ENCODE measurements at regions not wholly inside any gene's neighbourhood (a gene's known extent, or its start where the extent isn't known, plus 50 kb on each side); places are given as distances from the start of the nearest gene placed in this dataset.

DNA sequence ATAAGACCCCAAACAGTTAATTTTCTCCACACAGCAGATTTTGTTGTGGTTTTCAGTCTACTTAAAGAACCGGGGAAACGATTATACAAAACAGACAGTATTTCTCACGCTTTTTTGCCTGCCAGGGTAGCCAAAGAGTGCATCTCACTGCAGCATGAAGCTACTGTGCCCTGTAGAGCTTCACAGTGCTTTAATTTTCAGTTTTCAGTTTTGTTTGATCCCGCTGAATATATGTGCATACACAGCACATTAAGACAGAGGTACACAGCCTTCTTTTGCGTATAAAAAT lies 215.0 kb downstream of the TEX29 start:
- no peak overlapping the region for H3K27ac ChIP-seq (ENCODE audit: low read depth, low read length, poor library complexity, severe bottlenecking)
- intact Hi-C loops (cut with micrococcal nuclease; ENCODE audit: unreplicated experiment), result no loop called here
- no peak for DNase-seq (ENCODE audit: low spot score)
- ChIA-PET CTCF (no interaction called here), POLR2A (ENCODE audit: low non-redundant PET) (no interaction called here)
- no peak overlapping the region for H3K4me3 ChIP-seq (ENCODE audit: low read depth, low read length, poor library complexity, severe bottlenecking)
- no TSS peak for BruUV-seq (replicated peaks)
- TF ChIP-seq EZH2 (IDR thresholded peaks at IDR 0.05; ENCODE audit: borderline replicate concordance, low read depth, low read length, poor library complexity, severe bottlenecking), result no peak
- H3K36me3 ChIP-seq (ENCODE audit: insufficient read depth, low read length, poor library complexity, severe bottlenecking), result no peaks in the 10 kb centered on the region
- peaks cover 88% of the 10 kb centered on the region for H3K27me3 ChIP-seq (replicated peaks; ENCODE audit: insufficient read depth, low read depth, low read length, poor library complexity)
- peaks cover 3% of the 10 kb centered on the region for H3K4me1 ChIP-seq (ENCODE audit: insufficient read depth, low read length, poor library complexity, severe bottlenecking)
- H3K9me3 ChIP-seq (ENCODE audit: low read depth, low read length, poor library complexity, severe bottlenecking), result no peaks in the 10 kb centered on the region

DNA sequence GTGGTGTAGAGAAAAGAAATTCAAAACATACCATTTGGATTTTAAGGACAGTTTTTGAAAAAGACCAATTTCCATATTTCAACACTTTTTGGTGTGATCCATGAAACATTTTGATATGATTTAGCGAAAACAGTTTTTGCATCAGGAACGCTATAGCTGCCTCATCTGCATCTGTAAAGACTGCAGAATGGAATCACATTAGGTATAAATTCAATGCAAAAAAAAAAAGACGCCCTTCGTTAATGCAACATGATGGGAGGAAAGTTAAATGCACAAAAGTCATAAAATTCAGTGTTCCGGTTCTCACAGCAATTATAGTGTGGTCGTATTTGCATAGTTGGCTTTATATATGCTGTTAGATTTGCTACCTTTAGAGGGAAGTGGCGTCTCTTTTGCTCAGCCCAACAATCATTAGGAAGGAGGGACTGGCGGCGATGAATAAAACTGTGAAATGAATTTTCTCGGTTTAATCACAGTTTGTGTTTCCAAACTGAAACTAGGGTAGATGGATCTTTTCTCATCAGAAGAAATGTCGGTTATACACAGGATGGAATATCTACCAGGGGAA lies 215.7 kb downstream of the TEX29 start:
- intact Hi-C loops (cut with micrococcal nuclease; ENCODE audit: unreplicated experiment), result no loop called here
- peak; percentile 79 for TF ChIP-seq EZH2 (IDR thresholded peaks at IDR 0.05; ENCODE audit: borderline replicate concordance, low read depth, low read length, poor library complexity, severe bottlenecking)
- TF ChIP-seq, protein P1, sequence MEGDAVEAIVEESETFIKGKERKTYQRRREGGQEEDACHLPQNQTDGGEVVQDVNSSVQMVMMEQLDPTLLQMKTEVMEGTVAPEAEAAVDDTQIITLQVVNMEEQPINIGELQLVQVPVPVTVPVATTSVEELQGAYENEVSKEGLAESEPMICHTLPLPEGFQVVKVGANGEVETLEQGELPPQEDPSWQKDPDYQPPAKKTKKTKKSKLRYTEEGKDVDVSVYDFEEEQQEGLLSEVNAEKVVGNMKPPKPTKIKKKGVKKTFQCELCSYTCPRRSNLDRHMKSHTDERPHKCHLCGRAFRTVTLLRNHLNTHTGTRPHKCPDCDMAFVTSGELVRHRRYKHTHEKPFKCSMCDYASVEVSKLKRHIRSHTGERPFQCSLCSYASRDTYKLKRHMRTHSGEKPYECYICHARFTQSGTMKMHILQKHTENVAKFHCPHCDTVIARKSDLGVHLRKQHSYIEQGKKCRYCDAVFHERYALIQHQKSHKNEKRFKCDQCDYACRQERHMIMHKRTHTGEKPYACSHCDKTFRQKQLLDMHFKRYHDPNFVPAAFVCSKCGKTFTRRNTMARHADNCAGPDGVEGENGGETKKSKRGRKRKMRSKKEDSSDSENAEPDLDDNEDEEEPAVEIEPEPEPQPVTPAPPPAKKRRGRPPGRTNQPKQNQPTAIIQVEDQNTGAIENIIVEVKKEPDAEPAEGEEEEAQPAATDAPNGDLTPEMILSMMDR (conservative IDR thresholded peaks at IDR 0.05; ENCODE audit: low read depth, low read length), result no peak
- Histone ChIP-seq H3K27ac (ENCODE audit: low read depth, low read length, poor library complexity, severe bottlenecking) (no peak overlapping the region), H3K9me3 (ENCODE audit: low read depth, low read length, poor library complexity, severe bottlenecking) (no peaks in the 10 kb centered on the region), H3K36me3 (ENCODE audit: insufficient read depth, low read length, poor library complexity, severe bottlenecking) (no peaks in the 10 kb centered on the region), H3K4me3 (ENCODE audit: low read depth, low read length, poor library complexity, severe bottlenecking) (no peak overlapping the region), H3K4me1 (ENCODE audit: insufficient read depth, low read length, poor library complexity, severe bottlenecking) (peaks cover 3% of the 10 kb centered on the region), H3K27me3 (replicated peaks; ENCODE audit: insufficient read depth, low read depth, low read length, poor library complexity) (peaks cover 84% of the 10 kb centered on the region)
- ChIA-PET POLR2A (ENCODE audit: low non-redundant PET) (no interaction called here), CTCF (interaction anchor here (0.6 kb wide), 1 partner anchor 906 kb away, joined by 8 read pairs; no protein-coding TSS in a partner anchor)
- no TSS peak for BruUV-seq (replicated peaks)
- DNase-seq (ENCODE audit: low spot score), result peak; percentile 14

DNA sequence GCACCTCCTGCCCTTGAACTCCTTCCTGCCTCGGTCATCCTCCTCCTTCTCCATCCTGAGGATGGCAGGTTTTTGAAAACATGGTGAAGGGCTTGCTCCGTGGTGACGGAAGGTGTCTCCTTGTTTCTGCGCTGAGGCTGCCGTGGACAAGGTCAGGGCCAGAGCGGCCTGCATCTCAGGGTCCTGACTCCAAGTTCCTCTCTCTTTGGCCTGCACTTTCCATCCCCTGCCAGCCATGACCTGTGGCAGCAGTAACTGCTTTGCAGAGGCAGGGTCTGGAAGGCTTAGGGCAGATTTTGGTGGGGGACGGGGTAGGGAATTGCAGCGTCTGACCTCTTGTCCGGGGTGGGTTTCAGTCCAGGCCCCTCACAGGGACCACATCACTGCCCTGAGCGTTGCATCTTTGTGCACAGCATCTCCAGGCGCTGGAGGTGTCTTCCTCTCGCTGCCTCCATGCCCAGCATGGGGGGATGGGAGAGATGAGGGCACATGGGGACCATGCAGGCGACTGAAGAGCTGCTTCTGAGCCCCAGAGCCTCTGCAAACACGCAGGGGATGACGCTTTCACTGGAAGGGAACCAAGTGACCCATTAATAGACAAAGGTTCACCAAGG lies 216.8 kb downstream of the TEX29 start:
- Histone ChIP-seq H3K9me3 (ENCODE audit: low read depth, low read length, poor library complexity, severe bottlenecking) (no peaks in the 10 kb centered on the region), H3K36me3 (ENCODE audit: insufficient read depth, low read length, poor library complexity, severe bottlenecking) (no peaks in the 10 kb centered on the region), H3K4me3 (ENCODE audit: low read depth, low read length, poor library complexity, severe bottlenecking) (no peak overlapping the region), H3K27ac (ENCODE audit: low read depth, low read length, poor library complexity, severe bottlenecking) (no peak overlapping the region), H3K27me3 (replicated peaks; ENCODE audit: insufficient read depth, low read depth, low read length, poor library complexity) (peaks cover 73% of the 10 kb centered on the region), H3K4me1 (ENCODE audit: insufficient read depth, low read length, poor library complexity, severe bottlenecking) (peaks cover 3% of the 10 kb centered on the region)
- no peak for TF ChIP-seq EZH2 (IDR thresholded peaks at IDR 0.05; ENCODE audit: borderline replicate concordance, low read depth, low read length, poor library complexity, severe bottlenecking)
- TF ChIP-seq, protein P1 (conservative IDR thresholded peaks at IDR 0.05; ENCODE audit: low read depth, low read length), result no peak
- no peak for DNase-seq (ENCODE audit: low spot score)
- CTCF ChIA-PET, result interaction anchor here (0.6 kb wide), 1 partner anchor 905 kb away, joined by 8 read pairs; no protein-coding TSS in a partner anchor
- no TSS peak for BruUV-seq (replicated peaks)
- intact Hi-C loops (cut with micrococcal nuclease; ENCODE audit: unreplicated experiment), result no loop called here
- POLR2A ChIA-PET (ENCODE audit: low non-redundant PET), result no interaction called here
